T-helper 1 cell treated with Interleukin-12 subunit alpha and Interleukin-12 subunit beta and Interleukin-4 antibody, amounts not matched to agents 30 ng/mL and 1 ng/mL, for 36 hours (primary cell): ENCODE measurements at regions not wholly inside any gene's neighbourhood (a gene's known extent, or its start where the extent isn't known, plus 50 kb on each side); places are given as distances from the start of the nearest gene placed in this dataset.
"Not testable (repeated sequence)": the region's sequence is repeated elsewhere in the genome, so short reads cannot be mapped to it uniquely, and the experiment has no call there.

Source experiments
- intact Hi-C: fragments of 100-400 bp; cut with micrococcal nuclease; formaldehyde crosslinking; loops from one replicate; pipeline ENCODE4 v1.15.1; 2024

DNA sequence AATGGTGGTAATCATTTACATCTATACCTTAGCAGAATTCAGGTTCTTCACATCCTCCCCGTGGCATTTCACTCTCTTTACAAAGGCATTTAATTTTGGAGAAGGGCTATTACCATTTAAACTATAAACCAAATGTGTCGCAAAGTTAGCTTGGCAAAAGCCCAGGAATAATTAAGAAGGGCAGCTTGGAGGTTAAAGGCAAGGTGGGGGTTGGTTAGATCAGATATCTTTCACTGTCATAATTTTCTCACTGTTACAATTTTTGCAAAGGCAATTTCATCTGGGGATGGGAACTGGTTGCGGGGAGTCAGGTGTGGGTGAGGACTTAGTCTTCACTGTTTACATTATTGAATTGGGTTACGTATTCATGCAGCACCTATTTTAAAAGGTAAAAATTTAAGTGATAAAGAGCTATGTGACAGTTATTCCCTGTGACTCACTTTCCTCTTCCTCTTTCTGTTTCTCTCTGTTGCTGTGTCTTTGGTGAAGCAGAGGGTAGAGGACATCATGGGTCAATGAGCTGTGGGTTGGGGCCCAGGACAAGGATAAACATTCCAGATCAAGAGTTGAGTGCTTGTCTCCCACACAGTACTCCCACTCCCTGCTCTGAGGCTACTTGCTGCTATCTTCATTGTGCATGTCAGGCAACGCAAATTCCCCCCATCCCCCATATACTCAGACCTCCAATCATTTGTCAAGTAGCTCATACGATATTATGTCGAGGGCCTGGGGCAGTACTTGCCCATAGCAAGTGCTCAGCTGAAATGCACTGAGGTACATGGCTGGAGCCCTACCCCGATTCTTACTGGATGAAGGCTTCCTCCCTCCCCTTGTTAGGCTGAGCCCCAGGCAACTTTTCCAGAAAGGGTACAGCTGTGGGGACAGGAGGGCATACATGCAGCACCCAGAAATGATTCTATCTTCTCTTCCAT, 223.1 kb upstream of the MYLIP start:
- intact Hi-C loops = no loop called here

DNA sequence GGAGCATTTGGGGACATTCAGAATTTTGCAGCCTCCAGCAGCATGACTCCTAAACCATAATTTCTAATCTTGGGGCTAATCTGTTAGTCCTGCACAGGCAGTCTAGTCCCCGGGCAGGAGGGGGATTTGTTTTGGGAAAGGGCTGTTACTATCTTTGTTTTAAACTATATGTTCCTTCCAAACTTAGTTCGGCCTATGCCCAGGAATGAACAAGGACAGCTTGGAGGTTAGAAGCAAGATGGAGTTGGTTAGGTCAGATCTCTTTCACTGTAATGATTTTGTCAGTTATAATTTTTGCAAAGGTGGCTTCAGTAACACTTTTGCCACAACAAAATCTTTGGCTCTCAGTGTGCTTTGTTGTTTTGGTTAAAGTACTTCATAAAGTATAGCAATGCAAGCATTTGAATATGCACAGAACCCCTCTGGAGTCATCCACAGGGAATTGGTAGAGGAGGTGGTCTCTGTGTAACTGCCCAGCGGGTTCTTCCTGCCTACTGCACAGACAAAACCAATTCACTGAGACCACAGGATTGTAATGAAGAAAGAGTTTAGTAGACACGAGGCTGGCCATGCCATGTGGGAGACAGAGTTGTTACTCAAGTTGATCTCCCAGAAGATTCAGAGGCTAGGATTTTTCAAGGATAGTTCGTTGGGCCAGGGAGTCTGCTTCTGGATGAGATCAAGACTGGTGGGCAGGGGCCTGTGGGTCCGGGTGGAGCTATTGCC, 224.1 kb upstream of the MYLIP start:
- intact Hi-C loops = no loop called here

DNA sequence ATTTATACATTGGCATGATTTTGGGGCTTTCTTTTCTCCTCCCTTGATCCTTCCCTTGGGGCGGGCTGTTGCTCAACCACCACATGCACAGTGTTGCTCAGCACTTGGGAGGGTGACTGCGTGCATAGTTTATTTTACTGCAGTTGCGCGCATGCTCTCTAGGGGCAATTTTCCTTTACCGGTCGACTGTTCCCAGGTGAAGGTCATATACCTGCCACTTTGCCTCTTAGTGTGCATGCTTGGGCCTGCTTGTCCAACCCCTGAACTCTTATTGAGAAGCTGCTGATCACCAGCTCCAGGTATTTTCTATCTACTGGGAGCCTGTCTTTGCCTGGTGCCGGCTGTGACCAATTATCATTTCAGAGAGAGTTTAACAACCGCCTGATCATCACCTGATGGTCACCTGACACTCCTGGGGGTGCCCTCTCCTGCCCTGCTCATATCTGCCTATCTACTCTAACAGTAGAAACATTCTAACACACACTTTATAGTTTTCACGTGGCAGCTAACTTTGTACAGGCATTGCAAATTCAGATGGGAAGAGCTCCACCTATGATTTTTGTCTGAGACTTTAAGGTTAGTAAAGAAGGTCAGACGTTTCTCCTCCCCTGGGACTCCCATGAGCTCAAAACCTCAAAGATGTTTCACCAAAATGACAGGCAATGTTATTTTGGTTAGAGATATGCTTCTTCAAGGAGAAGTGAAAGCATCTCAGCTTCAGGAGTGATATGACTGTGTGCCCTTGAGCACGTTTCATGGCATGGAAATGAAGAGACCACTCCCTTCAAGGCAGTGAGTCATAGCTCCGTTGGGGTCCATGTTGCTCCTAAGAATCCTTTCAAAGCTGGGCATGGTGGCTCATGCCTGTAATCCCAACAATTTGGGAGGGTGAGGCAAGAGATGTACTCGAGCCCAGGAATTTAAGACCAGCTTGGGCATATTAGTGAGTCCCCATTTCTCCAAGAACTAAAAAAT, 227.5 kb upstream of the MYLIP start:
- intact Hi-C loops = loop anchor here (1.0 to 2.0 kb wide), 8 partner anchors 11 to 417 kb away; partner anchors contain the start of gene MYLIP

DNA sequence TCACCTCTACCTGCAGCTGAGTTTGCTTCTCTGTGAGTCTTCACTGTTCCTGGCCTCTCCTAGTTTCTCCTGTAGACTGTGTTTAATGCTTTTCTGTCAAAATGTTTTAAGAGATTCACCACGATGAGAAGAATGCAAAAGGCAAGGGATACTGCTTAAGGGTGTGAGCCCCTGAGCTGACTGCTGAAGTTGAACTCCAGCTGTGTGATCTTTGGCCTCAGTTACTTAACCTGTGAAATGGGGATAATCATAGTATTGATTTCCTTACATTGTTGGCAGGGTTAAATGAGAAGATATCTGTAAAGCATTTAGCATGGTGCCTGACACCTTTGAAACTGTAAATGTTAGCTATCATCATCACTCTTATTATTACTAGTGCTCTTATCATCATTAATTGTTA, 230.2 kb upstream of the MYLIP start:
- intact Hi-C loops = no loop called here

DNA sequence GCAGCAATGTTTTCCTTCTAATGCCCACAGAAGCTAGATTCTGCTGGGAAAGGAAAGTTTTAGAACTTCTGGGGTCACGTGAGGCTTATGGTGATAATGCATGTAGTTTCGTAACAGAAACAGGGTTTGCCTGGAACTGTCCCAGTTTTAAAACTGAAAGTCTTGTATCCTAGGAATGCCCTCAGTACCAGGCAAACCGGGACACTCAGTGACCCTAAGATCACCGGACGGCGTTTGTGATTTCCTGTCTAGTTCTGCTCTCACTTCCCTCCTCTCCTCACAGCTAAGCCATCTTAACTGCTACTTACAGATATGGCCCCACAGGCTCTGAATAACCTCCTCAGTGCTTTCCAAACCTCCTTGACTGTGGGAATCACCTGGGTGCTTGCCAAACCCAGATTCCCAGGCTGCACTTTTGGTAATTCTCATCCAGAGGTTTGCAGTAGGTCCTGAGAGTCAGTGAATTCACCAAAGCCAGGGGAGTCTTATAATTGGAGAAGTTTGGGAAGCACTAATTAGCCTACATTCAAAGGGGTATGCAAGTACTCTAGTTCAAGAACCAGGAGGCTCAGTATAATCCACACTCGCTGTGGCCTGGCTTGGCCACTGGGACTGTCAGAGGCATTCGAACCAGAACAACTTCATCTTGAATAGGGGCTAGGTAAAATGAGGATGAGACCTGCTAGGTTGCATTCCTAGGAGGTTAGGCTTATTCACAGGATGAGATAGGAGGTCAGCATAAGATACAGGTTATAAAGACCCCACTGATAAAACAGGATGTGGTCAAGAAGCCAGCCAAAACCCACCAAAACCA, 231.6 kb upstream of the MYLIP start:
- intact Hi-C loops = no loop called here

GRCh38 chr6:15894973-15895725, 232.3 kb upstream of the DTNBP1 start:
- intact Hi-C loops = no loop called here

GRCh38 chr6:15893556-15894253, 230.9 kb upstream of the DTNBP1 start:
- intact Hi-C loops = loop anchor here (1.0 kb wide), 1 partner anchor 290 kb away; no protein-coding TSS in a partner anchor

DNA sequence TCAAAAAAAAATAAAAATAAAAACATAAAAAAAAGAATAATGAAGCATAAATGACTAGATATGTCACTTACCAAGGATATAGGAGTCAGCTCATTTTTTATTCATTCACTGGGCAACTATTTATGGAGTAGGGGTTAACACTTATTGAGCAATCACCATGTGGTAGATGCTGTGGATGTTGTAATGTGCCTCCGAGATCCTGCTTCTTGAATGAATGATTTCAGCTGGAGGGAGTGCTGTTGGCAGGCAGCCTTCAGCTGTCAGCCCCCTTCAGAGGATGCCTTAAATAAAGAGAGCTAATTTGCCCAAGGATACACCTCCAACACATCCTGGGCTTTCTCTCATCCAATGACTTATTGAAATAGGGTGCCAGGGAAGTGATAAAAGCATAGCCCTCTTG, 229.5 kb upstream of the DTNBP1 start:
- intact Hi-C loops = no loop called here

DNA sequence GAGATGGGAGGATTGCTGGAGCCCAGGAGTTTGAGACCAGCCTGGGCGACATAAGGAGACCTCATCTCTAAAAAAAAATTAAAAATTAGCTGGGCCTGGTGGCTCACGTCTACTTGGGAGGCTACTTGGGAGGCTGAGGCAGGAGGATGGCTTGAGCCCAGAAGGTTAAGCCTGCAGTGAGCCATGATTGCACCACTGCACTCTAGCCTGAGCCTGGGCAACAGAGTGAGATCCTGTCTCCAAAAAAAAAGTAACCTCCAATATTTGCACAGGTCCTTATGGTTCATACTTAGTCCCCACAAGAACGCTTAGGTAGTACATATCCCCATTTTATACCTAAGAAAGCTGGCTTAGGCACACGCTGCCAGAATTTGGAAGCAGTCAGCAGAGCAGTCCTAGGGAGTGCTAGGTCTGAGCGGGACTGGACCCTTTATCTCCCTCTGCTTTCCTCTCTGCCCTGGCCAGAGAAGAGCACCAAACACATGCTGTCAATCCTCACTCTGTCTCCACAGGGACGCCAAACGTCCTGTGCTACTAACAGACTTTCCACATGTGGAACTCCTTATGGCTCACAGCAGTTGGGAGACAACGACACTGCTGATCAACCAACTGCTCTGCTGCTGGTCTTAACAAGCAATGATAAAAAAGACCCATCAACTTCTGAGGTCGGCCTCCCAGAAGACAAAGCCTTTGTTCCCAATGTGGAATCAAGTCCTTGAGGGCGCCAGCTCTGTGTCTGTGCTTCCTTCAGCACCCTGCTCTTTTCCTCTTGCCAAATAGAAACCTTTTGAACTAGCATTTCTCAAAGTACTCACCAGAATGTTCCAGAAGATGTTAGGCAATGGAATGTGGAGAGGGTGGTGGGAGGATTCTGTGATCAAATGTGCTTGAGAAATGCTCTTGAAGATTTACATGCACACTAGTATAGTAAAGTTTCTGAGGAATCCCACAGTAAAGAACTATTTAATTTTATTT, 226.3 kb upstream of the DTNBP1 start:
- intact Hi-C loops = no loop called here

DNA sequence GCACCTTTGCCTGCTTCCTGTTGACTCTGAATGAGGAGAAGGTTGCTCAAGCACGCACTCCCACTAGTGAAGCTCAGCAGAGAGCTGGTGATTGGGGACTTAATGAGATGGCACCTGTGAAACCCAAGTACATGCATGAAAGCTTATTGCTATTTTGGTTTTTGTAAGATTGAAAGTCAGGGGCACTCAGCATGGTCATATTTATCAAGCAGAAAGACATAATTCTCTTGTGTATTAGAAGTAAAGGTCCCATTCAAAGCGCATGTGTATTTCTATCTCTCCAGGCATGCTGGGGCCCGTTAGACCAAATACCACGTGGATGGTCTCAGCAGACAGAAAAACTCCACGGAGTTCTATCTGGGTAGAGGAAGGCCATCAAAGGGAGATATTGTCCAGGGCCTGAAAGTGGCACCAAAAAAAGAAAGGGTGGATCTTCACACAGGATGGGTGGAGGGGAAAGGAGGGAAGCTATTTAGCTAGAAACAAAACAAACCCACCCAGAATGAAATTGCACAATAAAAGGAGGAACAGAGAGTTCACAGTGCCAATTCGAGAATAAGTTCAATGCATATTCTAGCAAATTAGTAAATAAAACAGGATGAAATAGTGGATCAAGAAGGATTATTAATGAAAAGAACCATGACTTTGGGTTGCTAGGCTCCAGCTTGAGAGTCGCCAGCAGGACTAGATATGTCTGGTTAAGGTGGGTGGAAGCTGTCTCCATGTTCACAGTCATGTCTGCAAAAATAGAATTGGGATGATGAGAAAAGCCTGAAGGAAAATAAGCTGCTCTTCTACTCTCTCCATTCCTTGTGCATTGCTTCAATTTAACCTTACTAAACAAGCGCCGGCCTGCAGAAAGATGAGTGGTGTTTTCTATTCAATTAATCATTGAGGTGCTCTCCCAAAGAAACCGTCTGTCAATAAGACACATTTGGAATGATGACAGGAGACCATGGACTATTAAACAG, 224.9 kb upstream of the DTNBP1 start:
- intact Hi-C loops = no loop called here

- intact Hi-C loops = no loop called here
Measured at GRCh38 chr6:15885624-15886023, 222.8 kb upstream of the DTNBP1 start.

DNA sequence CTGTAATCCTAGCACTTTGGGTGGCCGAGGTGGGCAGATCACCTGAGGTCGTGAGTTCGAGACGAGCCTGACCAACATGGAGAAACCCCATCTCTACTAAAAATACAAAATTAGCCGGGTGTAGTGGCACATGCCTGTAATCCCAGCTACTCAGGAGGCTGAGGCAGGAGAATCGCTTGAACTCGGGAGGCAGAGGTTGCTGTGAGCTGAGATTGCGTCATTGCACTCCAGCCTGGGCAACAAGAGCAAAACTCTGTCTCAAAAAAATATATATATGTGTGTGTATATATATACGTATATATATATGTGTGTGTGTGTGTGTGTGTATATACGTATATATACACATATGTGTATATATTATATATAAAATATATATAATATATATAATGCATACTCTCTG, 220.8 kb upstream of the DTNBP1 start:
- intact Hi-C loops = not testable (repeated sequence)

- intact Hi-C loops = no loop called here
Measured at GRCh38 chr6:15882915-15883314, 220.1 kb upstream of the DTNBP1 start.

DNA sequence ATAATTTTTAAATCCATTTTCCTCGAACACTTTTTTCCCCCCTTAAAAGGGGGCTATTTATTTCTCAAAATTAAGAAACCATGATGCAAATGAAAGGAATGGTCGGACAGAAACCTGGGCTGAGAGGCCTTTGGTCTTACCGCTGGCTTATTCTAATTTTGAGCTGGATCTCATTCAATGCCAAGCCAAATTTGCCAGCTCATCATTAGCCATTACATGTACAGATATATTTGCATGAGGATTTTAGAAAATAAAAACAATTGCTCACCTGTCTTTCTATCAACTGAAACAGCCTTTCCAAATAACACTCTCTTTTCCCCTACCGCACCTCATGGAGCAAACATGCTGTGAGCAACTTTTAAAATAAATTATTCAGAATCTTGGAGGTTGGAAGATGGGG, 219.5 kb upstream of the DTNBP1 start:
- intact Hi-C loops = no loop called here

GRCh38 chr6:15881150-15881549, 218.3 kb upstream of the DTNBP1 start:
- intact Hi-C loops = no loop called here

DNA sequence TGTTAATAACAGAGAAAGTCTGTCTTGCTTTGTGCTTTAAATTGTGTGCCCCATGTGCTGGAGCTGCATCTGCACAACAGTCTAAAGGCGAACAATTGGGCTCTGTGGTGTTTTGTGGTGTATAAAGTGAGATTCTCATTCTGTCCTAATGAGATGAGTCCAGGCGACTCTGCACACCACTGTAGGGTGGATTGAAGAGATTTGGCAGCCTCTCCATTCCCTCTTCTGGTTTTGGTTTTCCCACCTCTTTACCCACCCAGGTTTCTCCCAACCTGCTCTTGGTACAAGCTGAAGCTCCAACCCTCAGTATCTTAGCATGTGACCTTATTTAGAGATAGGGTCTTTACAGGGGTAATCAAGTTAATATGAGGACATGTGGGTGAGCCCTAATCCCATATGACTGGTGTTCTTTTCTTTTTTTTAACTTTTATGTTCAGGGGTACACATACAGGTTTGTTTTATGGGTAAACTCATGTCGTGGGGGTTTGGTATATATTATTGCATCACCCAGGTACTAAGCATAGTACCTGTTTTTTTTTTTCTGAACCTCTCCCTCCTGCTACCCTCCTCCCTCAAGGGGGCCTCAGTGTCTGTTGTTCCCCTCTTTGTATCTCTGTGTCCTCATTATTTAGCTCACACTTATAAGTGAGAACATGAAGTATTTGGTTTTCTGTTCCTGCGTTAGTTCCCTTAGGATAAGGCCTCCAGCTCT, 217.6 kb upstream of the DTNBP1 start:
- intact Hi-C loops = no loop called here
